GM18907 (cell line): ENCODE measurements at regions not wholly inside any gene's neighbourhood (a gene's known extent, or its start where the extent isn't known, plus 50 kb on each side); places are given as distances from the start of the nearest gene placed in this dataset.
"Not testable (repeated sequence)": the region's sequence is repeated elsewhere in the genome, so short reads cannot be mapped to it uniquely, and the experiment has no call there.

Experiments
- ATAC-seq: cut with Tn5 transposase; IDR thresholded peaks from one replicate; pipeline ENCODE4 v1.9.1; 2021; ENCODE audit warnings: mild to moderate bottlenecking, moderate library complexity; ENCODE audit not compliant: unreplicated experiment

GRCh38 chr14:52124791-52125684 is 56.2 kb upstream of the NID2 start:
- ATAC-seq, result no peak

DNA sequence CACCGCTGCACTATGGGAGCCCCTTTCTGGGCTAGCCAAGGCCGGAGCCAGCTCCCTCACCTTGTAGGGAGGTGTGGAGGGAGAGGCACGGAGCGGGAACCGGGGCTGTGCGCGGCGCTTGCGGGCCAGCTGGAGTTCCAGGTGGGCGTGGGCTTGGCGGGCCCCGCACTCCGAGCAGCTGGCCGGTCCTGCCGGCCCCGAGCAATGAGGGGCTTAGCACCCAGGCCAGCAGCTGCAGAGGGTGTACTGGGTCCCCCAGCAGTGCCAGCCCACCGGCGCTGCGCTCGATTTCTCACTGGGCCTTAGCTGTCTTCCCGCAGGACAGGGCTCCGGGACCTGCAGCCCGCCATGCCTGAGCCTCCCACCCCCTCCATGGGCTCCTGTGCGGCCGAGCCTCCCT is 53.3 kb upstream of the NID2 start:
- not testable (repeated sequence) for ATAC-seq

GRCh38 chr14:52121441-52121840 is 52.6 kb upstream of the NID2 start:
- ATAC-seq, result no peak

DNA sequence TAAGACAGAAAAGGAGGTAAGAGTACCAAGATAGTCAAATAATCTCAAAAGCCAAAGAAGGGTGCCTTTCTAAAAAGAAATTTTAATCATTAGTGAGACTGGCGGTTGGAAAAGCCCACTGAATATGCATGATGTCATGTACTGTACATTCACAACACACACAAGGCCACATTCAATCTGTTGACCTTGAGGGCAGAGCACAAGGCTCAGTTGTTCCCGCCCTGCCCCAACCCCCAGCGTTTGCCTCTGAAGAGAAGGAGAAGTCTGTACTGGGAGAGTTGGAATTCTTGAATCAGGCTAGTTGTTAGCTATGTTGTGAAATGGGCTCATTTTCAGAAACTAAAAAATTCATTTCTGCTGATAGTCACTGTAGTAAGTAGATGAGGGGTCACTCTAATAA is 50.2 kb upstream of the NID2 start:
- ATAC-seq, result no peak
